GM12891 (cell line): ENCODE measurements at regions not wholly inside any gene's neighbourhood (a gene's known extent, or its start where the extent isn't known, plus 50 kb on each side); places are given as distances from the start of the nearest gene placed in this dataset.

ENCODE experiments used
- PAX5 ChIP-seq: IDR thresholded peaks from 2 replicates; pipeline ENCODE4 v1.6.1; 2011; ENCODE audit warnings: low read length, moderate library complexity, mild to moderate bottlenecking; ENCODE audit not compliant: insufficient read depth, severe bottlenecking
- POLR2A ChIP-seq: IDR thresholded peaks from 2 replicates; pipeline ENCODE4 v1.6.1; 2011; ENCODE audit warnings: low read depth, low read length, control low read depth
- POLR2AphosphoS5 ChIP-seq: IDR thresholded peaks from 2 replicates; pipeline ENCODE4 v1.6.1; 2011; ENCODE audit warnings: low read depth, low read length, control low read depth
- POU2F2 ChIP-seq: IDR thresholded peaks from 2 replicates; pipeline ENCODE4 v1.6.1; 2011; ENCODE audit warnings: low read depth, mild to moderate bottlenecking, control low read depth, low read length, moderate library complexity
- SPI1 ChIP-seq: IDR thresholded peaks from 2 replicates; pipeline ENCODE4 v1.6.1; 2011; ENCODE audit warnings: low read depth, low read length, control low read depth
- TAF1 ChIP-seq: IDR thresholded peaks from 2 replicates; pipeline ENCODE4 v1.6.1; 2011; ENCODE audit warnings: low read depth, low read length, control low read depth

DNA sequence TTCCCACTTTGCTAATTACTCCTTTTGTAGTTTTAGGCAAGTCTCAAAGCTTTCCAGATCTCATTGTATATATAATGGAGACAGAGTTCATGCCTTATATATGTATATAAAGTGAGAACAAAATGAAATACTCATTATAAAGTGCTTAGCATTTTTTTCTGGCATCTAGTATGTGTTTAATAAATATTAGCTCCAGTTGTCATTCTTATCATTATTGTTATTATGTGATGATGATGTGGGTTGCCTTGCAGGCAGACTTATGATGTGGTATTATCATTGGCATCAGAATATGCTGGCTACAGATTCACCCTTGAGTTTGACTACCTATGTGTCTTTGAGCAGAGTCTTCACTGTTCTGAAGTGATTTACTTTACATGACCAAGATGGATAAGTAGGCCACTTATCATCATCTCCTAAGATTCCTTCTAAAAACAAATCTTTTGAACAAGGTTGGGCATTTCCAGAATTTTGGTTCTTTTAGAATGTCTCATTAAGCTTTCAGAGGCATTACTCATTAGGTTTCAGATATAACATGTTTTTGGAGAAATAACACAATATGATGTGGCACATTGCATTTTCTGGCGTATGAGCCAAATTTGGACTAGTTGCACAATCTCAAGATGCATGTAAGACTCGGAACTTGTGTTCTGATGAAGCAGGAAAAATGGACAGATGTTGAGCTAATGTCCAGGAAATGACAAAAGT lies 145.6 kb upstream of the TNC start:
- TF ChIP-seq POLR2A (no peak), POLR2AphosphoS5 (no peak), TAF1 (no peak), PAX5 (no peak), POU2F2 (no peak), SPI1 (no peak)
